Smooth muscle cell (in vitro differentiated cells): ENCODE measurements at regions not wholly inside any gene's neighbourhood (a gene's known extent, or its start where the extent isn't known, plus 50 kb on each side); places are given as distances from the start of the nearest gene placed in this dataset.
"Not testable (repeated sequence)": the region's sequence is repeated elsewhere in the genome, so short reads cannot be mapped to it uniquely, and the experiment has no call there.

ENCODE experiments used
- DNase-seq: peaks from one replicate; lab custom pipeline; 2025; ENCODE audit not compliant: unreplicated experiment; lab: John Stamatoyannopoulos, UW
- H2AFZ ChIP-seq: fragments of 200-600 bp; sonication (generic); 2 replicates; pipeline ENCODE4 v1.6.0; 2016; ENCODE audit warnings: antibody characterized with exemption, low read depth, mild to moderate bottlenecking
- H3F3A ChIP-seq: fragments of 200-600 bp; sonication (generic); 2 replicates; pipeline ENCODE4 v1.6.0; 2017; ENCODE audit warnings: antibody characterized with exemption, low read depth
- H3K27ac ChIP-seq: fragments of 200-600 bp; sonication (generic); 2 replicates; pipeline ENCODE4 v1.5.1; 2016; ENCODE audit warnings: low read depth, mild to moderate bottlenecking
- H3K27me3 ChIP-seq: fragments of 200-600 bp; sonication (generic); 2 replicates; pipeline ENCODE4 v1.6.1; 2016; ENCODE audit warnings: low read depth, mild to moderate bottlenecking
- H3K36me3 ChIP-seq: fragments of 200-600 bp; sonication (generic); 2 replicates; pipeline ENCODE4 v1.5.1; 2016; ENCODE audit warnings: low read depth
- H3K4me1 ChIP-seq: fragments of 200-600 bp; sonication (generic); 2 replicates; pipeline ENCODE4 v1.5.1; 2016; ENCODE audit warnings: low read depth
- H3K4me2 ChIP-seq: fragments of 200-600 bp; sonication (generic); 2 replicates; pipeline ENCODE4 v1.6.0; 2016; ENCODE audit warnings: mild to moderate bottlenecking
- H3K4me3 ChIP-seq: fragments of 200-600 bp; sonication (generic); 2 replicates; pipeline ENCODE4 v1.5.1; 2016; ENCODE audit warnings: mild to moderate bottlenecking
- H3K79me2 ChIP-seq: fragments of 200-600 bp; sonication (generic); 2 replicates; pipeline ENCODE4 v1.6.0; 2016; ENCODE audit warnings: low read depth, mild to moderate bottlenecking
- H3K9ac ChIP-seq: fragments of 200-600 bp; sonication (generic); 2 replicates; pipeline ENCODE4 v1.6.0; 2016; ENCODE audit warnings: low read depth
- H3K9me3 ChIP-seq: fragments of 200-600 bp; sonication (generic); replicated peaks from 2 replicates; pipeline ENCODE4 v1.5.1; 2016; ENCODE audit warnings: low read depth
- H4K20me1 ChIP-seq: fragments of 200-600 bp; sonication (generic); 2 replicates; pipeline ENCODE4 v1.6.0; 2016; ENCODE audit warnings: low read depth
- CTCF ChIP-seq: fragments of 200-600 bp; sonication (generic); IDR thresholded peaks from 2 replicates; pipeline ENCODE4 v1.5.1; 2017; ENCODE audit warnings: borderline replicate concordance, mild to moderate bottlenecking, antibody characterized with exemption; ENCODE audit not compliant: insufficient read depth, poor library complexity, severe bottlenecking
- WGBS: methylation state at CpG from one replicate; pipeline ENCODE4 v1.1.7; 2016; ENCODE audit warnings: low lambda C conversion rate; 5-methylcytosine and 5-hydroxymethylcytosine counted together

- not testable (repeated sequence) for H2AFZ ChIP-seq, H4K20me1 ChIP-seq, H3K4me3 ChIP-seq, H3K79me2 ChIP-seq, H3K27ac ChIP-seq, H3F3A ChIP-seq, DNase-seq, H3K4me2 ChIP-seq, H3K36me3 ChIP-seq, H3K9me3 ChIP-seq, H3K4me1 ChIP-seq, H3K27me3 ChIP-seq, H3K9ac ChIP-seq
- WGBS, result 91% methylated on average over 7 of the region's 7 CpGs
Measured at GRCh38 chr16:73940786-73941185, 355.8 kb upstream of the PSMD7 start.

- Histone ChIP-seq H3K4me3 (no peak overlapping the region), H3K27ac (no peak overlapping the region), H4K20me1 (no peaks in the 10 kb centered on the region), H3K27me3 (no peaks in the 10 kb centered on the region), H3K4me2 (no peak overlapping the region), H3K4me1 (no peaks in the 10 kb centered on the region), H3K36me3 (no peaks in the 10 kb centered on the region), H2AFZ (no peak overlapping the region), H3K79me2 (no peaks in the 10 kb centered on the region), H3F3A (no peaks in the 10 kb centered on the region), H3K9ac (no peak overlapping the region), H3K9me3 (peaks cover 9% of the 10 kb centered on the region)
- 94% methylated on average over 3 of the region's 3 CpGs for WGBS
- no peak for TF ChIP-seq CTCF
- DNase-seq, result no peak
Measured at GRCh38 chr16:73923951-73924350, 372.7 kb upstream of the PSMD7 start.

GRCh38 chr16:73921295-73921694 is 375.3 kb upstream of the PSMD7 start:
- H3K9me3 ChIP-seq, result peaks cover 2% of the 10 kb centered on the region
- H3K4me1 ChIP-seq, result no peaks in the 10 kb centered on the region
- H3K36me3 ChIP-seq, result no peaks in the 10 kb centered on the region
- H3F3A ChIP-seq, result no peaks in the 10 kb centered on the region
- no peak overlapping the region for H3K4me3 ChIP-seq
- no peak overlapping the region for H3K4me2 ChIP-seq
- H3K27me3 ChIP-seq, result no peaks in the 10 kb centered on the region
- no peak for TF ChIP-seq CTCF
- H4K20me1 ChIP-seq, result no peaks in the 10 kb centered on the region
- no peak for DNase-seq
- 98% methylated on average over 3 of the region's 3 CpGs for WGBS
- no peaks in the 10 kb centered on the region for H3K79me2 ChIP-seq
- H3K27ac ChIP-seq, result no peak overlapping the region
- no peak overlapping the region for H2AFZ ChIP-seq
- H3K9ac ChIP-seq, result no peak overlapping the region

- peak overlapping the region; percentile 34 for H2AFZ ChIP-seq
- no peaks in the 10 kb centered on the region for H3F3A ChIP-seq
- H3K27ac ChIP-seq, result no peak overlapping the region
- WGBS, result 46% methylated on average over 10 of the region's 10 CpGs
- no peak for DNase-seq
- H3K4me1 ChIP-seq, result peaks cover 9% of the 10 kb centered on the region
- H3K79me2 ChIP-seq, result no peaks in the 10 kb centered on the region
- no peak overlapping the region for H3K9ac ChIP-seq
- H3K27me3 ChIP-seq, result no peaks in the 10 kb centered on the region
- peak overlapping the region; percentile 74 for H3K4me2 ChIP-seq
- no peak for TF ChIP-seq CTCF
- H3K4me3 ChIP-seq, result no peak overlapping the region
- H3K36me3 ChIP-seq, result no peaks in the 10 kb centered on the region
- H4K20me1 ChIP-seq, result no peaks in the 10 kb centered on the region
- no peaks in the 10 kb centered on the region for H3K9me3 ChIP-seq
Measured at GRCh38 chr16:73916829-73917594, 379.6 kb upstream of the PSMD7 start.
